K562 (cell line): ENCODE measurements at regions not wholly inside any gene's neighbourhood (a gene's known extent, or its start where the extent isn't known, plus 50 kb on each side); places are given as distances from the start of the nearest gene placed in this dataset.

Source experiments
- ATAC-seq: fragments of 200-7000 bp; cut with Tn5 transposase; 3 replicates; pipeline ENCODE4 v1.9.1; 2020; ENCODE audit warnings: moderate library complexity
- BruUV-seq: library from RNA; stranded (reverse); fragments of 400-500 nt; replicated peaks from 2 replicates; lab custom pipeline; 2021; lab: Mats Ljungman, UMichigan
- CTCF ChIA-PET: fragments of 300-600 bp; formaldehyde crosslinking; extraction: SDS; loops from one replicate; lab custom pipeline; 2021; ENCODE audit warnings: low intra/inter-chr PET ratio; lab: Yijun Ruan, JAX
- POLR2A ChIA-PET: fragments of 300-600, 350-650 bp; sonication (Branson Sonifier 250); formaldehyde crosslinking; extraction: SDS; loops from one replicate; lab custom pipeline; 2021; ENCODE audit warnings: antibody characterized with exemption, inconsistent platforms; lab: Yijun Ruan, JAX
- DNase-seq, 4 experiments: peaks; one replicate each; pipeline versions ENCODE4 v3.0.0 to v3.0.0-alpha.2; 2011 to 2018; ENCODE audit warnings: low spot score in 3 of 4, mixed read lengths in 3 of 4; ENCODE audit errors: extremely low read depth in 1 of 4
- FAIRE-seq: peaks from 2 replicates; lab custom pipeline; 2011; peaks lifted over from hg19 to GRCh38; lab: Jason Lieb, UNC
- H2AFZ ChIP-seq: 2 replicates; pipeline ENCODE4 v1.6.0; 2011; ENCODE audit warnings: low read depth, low read length, control low read depth, inconsistent platforms
- H3K27ac ChIP-seq: fragments of 200-600 bp; 3 replicates; pipeline ENCODE4 v1.8.0; 2011; ENCODE audit warnings: low read depth, mild to moderate bottlenecking, control low read depth, inconsistent platforms, low read length, moderate library complexity, mixed read lengths; ENCODE audit errors: extremely low read depth
- H3K27me3 ChIP-seq, 2 experiments: fragments of 300-600 bp in 1 of 2; 2 replicates in 1 of 2; 3 replicates in 1 of 2; pipeline versions ENCODE4 v1.6.0 to v1.8.0; 2011; ENCODE audit warnings: inconsistent platforms in 2 of 2, low read length in 2 of 2, mild to moderate bottlenecking in 1 of 2, mixed read lengths in 1 of 2, moderate library complexity in 1 of 2; ENCODE audit not compliant: control insufficient read depth in 2 of 2, insufficient read depth in 2 of 2
- H3K36me3 ChIP-seq: fragments of 300-600 bp; 3 replicates; pipeline ENCODE4 v1.8.0; 2011; ENCODE audit warnings: mild to moderate bottlenecking, low read length, inconsistent platforms; ENCODE audit not compliant: control insufficient read depth, insufficient read depth
- H3K4me1 ChIP-seq, 2 experiments: fragments of 200-600 bp in 1 of 2; replicated peaks in 1 of 2; 2 replicates in 1 of 2; 3 replicates in 1 of 2; pipeline versions ENCODE4 v1.5.1 to v1.8.0; 2011; ENCODE audit warnings: inconsistent platforms in 2 of 2, low read length in 2 of 2, mild to moderate bottlenecking in 1 of 2, mixed read lengths in 1 of 2, moderate library complexity in 1 of 2; ENCODE audit not compliant: control insufficient read depth in 2 of 2, insufficient read depth in 2 of 2
- H3K4me2 ChIP-seq: 2 replicates; pipeline ENCODE4 v1.6.1; 2011; ENCODE audit warnings: low read length, control low read depth, inconsistent platforms, mixed read lengths; ENCODE audit not compliant: insufficient read depth
- H3K4me3 ChIP-seq: fragments of 200-600 bp; sonication (generic), shearing (Covaris generic); 2 replicates; pipeline ENCODE4 v1.5.1; 2016; ENCODE audit warnings: control low read depth, inconsistent platforms
- H3K79me2 ChIP-seq: fragments of 200-600 bp; 3 replicates; pipeline ENCODE4 v1.8.0; 2011; ENCODE audit warnings: low read length, inconsistent platforms; ENCODE audit not compliant: control insufficient read depth, insufficient read depth
- H3K9ac ChIP-seq, 2 experiments: 2 replicates each; pipeline versions ENCODE4 v1.6.0 to v1.6.1; 2011; ENCODE audit warnings: low read depth in 2 of 2, low read length in 2 of 2, control low read depth in 1 of 2, inconsistent platforms in 1 of 2, mild to moderate bottlenecking in 1 of 2, mixed read lengths in 1 of 2; ENCODE audit not compliant: insufficient read depth in 1 of 2
- H3K9me1 ChIP-seq: one replicate; pipeline ENCODE4 v1.6.0; 2011; ENCODE audit warnings: inconsistent platforms, mild to moderate bottlenecking, low read length, moderate library complexity; ENCODE audit not compliant: control insufficient read depth, insufficient read depth
- H3K9me3 ChIP-seq: replicated peaks from 2 replicates; pipeline ENCODE4 v1.5.1; 2011; ENCODE audit warnings: low read depth, low read length, inconsistent platforms; ENCODE audit not compliant: control insufficient read depth, insufficient read depth
- H4K20me1 ChIP-seq: replicated peaks from 2 replicates; pipeline ENCODE4 v1.6.1; 2011; ENCODE audit warnings: low read length, inconsistent platforms, mixed read lengths; ENCODE audit not compliant: control insufficient read depth, insufficient read depth
- BCOR ChIP-seq: fragments of 450-650 bp; IDR thresholded peaks from 2 replicates; pipeline ENCODE4 v1.6.1; 2016
- GATAD2B ChIP-seq: fragments of 450-650 bp; IDR thresholded peaks from 2 replicates; pipeline ENCODE4 v1.6.1; 2017; ENCODE audit warnings: mild to moderate bottlenecking, borderline replicate concordance
- HOXB6 ChIP-seq: fragments of 250-450 bp; sonication (Bioruptor Pico); IDR thresholded peaks from 2 replicates; pipeline ENCODE4 v1.5.1; 2022; ENCODE audit warnings: mild to moderate bottlenecking, borderline replicate concordance
- ILF3 ChIP-seq: fragments of 450-650 bp; IDR thresholded peaks from 2 replicates; pipeline ENCODE4 v1.6.1; 2018; ENCODE audit warnings: antibody characterized with exemption, mild to moderate bottlenecking, moderate library complexity, borderline replicate concordance
- JUNB ChIP-seq: fragments of 450-650 bp; formaldehyde crosslinking; conservative IDR thresholded peaks from 2 replicates; pipeline ENCODE4 v1.4.0; 2020; ENCODE audit warnings: mild to moderate bottlenecking
- PML ChIP-seq: IDR thresholded peaks from 2 replicates; pipeline ENCODE4 v1.6.1; 2012; ENCODE audit warnings: low read length, inconsistent platforms
- PPARD ChIP-seq: fragments of 250-450 bp; sonication (Bioruptor Pico); IDR thresholded peaks from 2 replicates; pipeline ENCODE4 v1.8.0; 2022; ENCODE audit warnings: inconsistent platforms, mild to moderate bottlenecking, moderate library complexity
- U2AF1 ChIP-seq: fragments of 200-400 bp; formaldehyde crosslinking; optimal IDR thresholded peaks from 2 replicates; pipeline ENCODE3; 2017; ENCODE audit warnings: mild to moderate bottlenecking, low read depth, low read length, moderate library complexity
- ZFP1 ChIP-seq: fragments of 450-650 bp; formaldehyde crosslinking; IDR thresholded peaks from 2 replicates; pipeline ENCODE4 v1.4.0; 2020; ENCODE audit warnings: mild to moderate bottlenecking, mixed read lengths
- ZNF408 ChIP-seq: fragments of 250-450 bp; sonication (Bioruptor Pico); IDR thresholded peaks from 2 replicates; pipeline ENCODE4 v1.4.0; 2020; ENCODE audit warnings: low read depth, mild to moderate bottlenecking, moderate library complexity
- WGBS: fragments of 100-300 bp; shearing (Covaris generic); methylation state at CpG from one replicate; pipeline ENCODE4 v1.1.6; 2016; ENCODE audit warnings: low coverage, mixed read lengths; ENCODE audit not compliant: insufficient coverage; ENCODE audit errors: missing lambda C conversion rate; 5-methylcytosine and 5-hydroxymethylcytosine counted together
- in situ Hi-C: fragments of 300-500 bp; cut with MboI; formaldehyde crosslinking; loops from 4 replicates; pipeline ENCODE4 v1.15.0; 2018; ENCODE audit warnings: inconsistent platforms, mixed read lengths
- intact Hi-C: fragments of 100-400 bp; cut with micrococcal nuclease; formaldehyde crosslinking; loops from 2 replicates; pipeline ENCODE4 v1.14.2; 2022
- TF ChIP-seq, protein P1 (sequence below): IDR thresholded peaks from 2 replicates; pipeline ENCODE4 v1.6.1; 2012; ENCODE audit warnings: low read depth, low read length, improper control_type of control experiment, borderline replicate concordance
- TF ChIP-seq, protein P2 (sequence below): fragments of 450-650 bp; IDR thresholded peaks from 2 replicates; pipeline ENCODE4 v1.6.1; 2016; ENCODE audit warnings: missing biosample characterization, missing genetic modification characterization
- TF ChIP-seq, protein P3 (sequence below): fragments of 250-450 bp; sonication (Bioruptor Pico); IDR thresholded peaks from 2 replicates; pipeline ENCODE4 v1.5.1; 2021; ENCODE audit warnings: mild to moderate bottlenecking

DNA sequence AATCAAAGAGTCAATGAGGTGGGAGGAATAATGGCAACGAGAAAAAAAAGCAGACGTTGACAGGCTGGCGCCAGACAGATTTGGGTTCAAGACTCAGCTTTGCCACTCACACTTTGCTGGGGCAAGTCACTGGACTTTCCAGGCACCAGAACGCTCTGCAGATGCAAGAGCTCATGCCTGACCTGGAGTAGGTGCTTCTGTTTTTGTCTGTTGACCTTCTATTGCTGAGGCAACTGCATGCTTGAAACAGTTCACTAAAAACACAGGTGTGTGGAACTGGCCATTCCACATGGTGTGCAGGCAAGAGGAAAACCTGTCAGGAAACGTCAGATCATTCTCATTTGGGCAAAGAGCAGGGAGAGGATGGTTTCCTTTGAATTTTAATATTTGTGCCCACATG, 161.2 kb upstream of the SMIM23 start:
- in situ Hi-C loops (no loop called here), intact Hi-C loops (no loop called here)
- ChIA-PET POLR2A (no interaction called here), CTCF (no interaction called here)
- Histone ChIP-seq H2AFZ (no peak overlapping the region), H3K27me3 (peaks cover 11 to 33% of the 10 kb centered on the region in 2 experiments), H3K4me2 (no peak overlapping the region), H3K9ac (no peak overlapping the region), H3K9me3 (no peaks in the 10 kb centered on the region), H3K36me3 (no peaks in the 10 kb centered on the region), H3K4me1 (no peaks in the 10 kb centered on the region), H3K79me2 (no peaks in the 10 kb centered on the region), H3K4me3 (no peak overlapping the region), H3K27ac (no peak overlapping the region), H3K9me1 (no peaks in the 10 kb centered on the region), H4K20me1 (no peaks in the 10 kb centered on the region; the same call in 1 of the 2 replicates)
- BruUV-seq = no TSS peak
- no peak for DNase-seq
- FAIRE-seq = no peak
- ATAC-seq = no peak
- TF ChIP-seq U2AF1 (no peak), GATAD2B (no peak), ZFP1 (no peak)
- TF ChIP-seq, protein P1, sequence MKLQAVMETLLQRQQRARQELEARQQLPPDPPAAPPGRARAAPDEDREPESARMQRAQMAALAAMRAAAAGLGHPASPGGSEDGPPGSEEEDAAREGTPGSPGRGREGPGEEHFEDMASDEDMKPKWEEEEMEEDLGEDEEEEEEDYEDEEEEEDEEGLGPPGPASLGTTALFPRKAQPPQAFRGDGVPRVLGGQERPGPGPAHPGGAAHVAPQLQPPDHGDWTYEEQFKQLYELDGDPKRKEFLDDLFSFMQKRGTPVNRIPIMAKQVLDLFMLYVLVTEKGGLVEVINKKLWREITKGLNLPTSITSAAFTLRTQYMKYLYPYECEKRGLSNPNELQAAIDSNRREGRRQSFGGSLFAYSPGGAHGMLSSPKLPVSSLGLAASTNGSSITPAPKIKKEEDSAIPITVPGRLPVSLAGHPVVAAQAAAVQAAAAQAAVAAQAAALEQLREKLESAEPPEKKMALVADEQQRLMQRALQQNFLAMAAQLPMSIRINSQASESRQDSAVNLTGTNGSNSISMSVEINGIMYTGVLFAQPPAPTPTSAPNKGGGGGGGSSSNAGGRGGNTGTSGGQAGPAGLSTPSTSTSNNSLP = no peak
- 0% methylated on average over 5 of the region's 5 CpGs for WGBS

DNA sequence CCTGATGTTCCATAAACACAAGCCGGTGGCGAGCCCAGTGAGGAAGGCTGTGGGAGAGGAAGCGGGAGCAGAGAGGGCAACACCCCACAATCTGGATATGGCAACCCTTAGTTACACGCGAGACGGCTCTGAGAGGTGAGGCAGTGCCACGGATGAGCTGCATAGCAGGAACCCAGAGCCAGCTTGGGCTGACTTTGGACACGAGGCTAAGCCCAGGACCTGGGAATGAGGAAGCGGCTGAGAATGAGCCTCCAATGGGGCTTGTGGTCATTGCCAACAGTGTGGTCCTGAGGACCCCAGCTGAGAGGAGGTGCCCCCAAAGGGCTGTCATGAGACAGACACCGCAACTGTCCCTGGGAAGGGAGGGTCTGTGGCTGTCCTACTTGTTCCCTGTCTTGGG, 160.0 kb upstream of the SMIM23 start:
- Histone ChIP-seq H2AFZ (no peak overlapping the region), H4K20me1 (no peaks in the 10 kb centered on the region; the same call in 1 of the 2 replicates), H3K9me1 (no peaks in the 10 kb centered on the region), H3K4me1 (peaks cover 0 to 5% of the 10 kb centered on the region in 2 experiments; a peak in 2 of 5 replicates), H3K4me2 (no peak overlapping the region), H3K27ac (no peak overlapping the region), H3K27me3 (peaks cover 11 to 29% of the 10 kb centered on the region in 2 experiments), H3K9ac (no peak overlapping the region), H3K79me2 (no peaks in the 10 kb centered on the region), H3K9me3 (no peaks in the 10 kb centered on the region), H3K36me3 (no peaks in the 10 kb centered on the region), H3K4me3 (no peak overlapping the region)
- DNase-seq (no peak), FAIRE-seq (no peak), ATAC-seq (no peak)
- intact Hi-C loops (no loop called here), in situ Hi-C loops (no loop called here)
- CTCF ChIA-PET = no interaction called here
- POLR2A ChIA-PET = no interaction called here
- under 1% methylated on average over 10 of the region's 10 CpGs for WGBS
- no TSS peak for BruUV-seq
- TF ChIP-seq PML = no peak
- TF ChIP-seq ILF3 = no peak
- TF ChIP-seq BCOR = no peak
- no peak for TF ChIP-seq HOXB6 (CRISPR knock-in tag)
- TF ChIP-seq PPARD (CRISPR knock-in tag) = no peak
- TF ChIP-seq, protein P2, sequence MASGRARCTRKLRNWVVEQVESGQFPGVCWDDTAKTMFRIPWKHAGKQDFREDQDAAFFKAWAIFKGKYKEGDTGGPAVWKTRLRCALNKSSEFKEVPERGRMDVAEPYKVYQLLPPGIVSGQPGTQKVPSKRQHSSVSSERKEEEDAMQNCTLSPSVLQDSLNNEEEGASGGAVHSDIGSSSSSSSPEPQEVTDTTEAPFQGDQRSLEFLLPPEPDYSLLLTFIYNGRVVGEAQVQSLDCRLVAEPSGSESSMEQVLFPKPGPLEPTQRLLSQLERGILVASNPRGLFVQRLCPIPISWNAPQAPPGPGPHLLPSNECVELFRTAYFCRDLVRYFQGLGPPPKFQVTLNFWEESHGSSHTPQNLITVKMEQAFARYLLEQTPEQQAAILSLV (tag) = no peak
- TF ChIP-seq JUNB (CRISPR knock-in tag) = no peak
- TF ChIP-seq, protein P3, sequence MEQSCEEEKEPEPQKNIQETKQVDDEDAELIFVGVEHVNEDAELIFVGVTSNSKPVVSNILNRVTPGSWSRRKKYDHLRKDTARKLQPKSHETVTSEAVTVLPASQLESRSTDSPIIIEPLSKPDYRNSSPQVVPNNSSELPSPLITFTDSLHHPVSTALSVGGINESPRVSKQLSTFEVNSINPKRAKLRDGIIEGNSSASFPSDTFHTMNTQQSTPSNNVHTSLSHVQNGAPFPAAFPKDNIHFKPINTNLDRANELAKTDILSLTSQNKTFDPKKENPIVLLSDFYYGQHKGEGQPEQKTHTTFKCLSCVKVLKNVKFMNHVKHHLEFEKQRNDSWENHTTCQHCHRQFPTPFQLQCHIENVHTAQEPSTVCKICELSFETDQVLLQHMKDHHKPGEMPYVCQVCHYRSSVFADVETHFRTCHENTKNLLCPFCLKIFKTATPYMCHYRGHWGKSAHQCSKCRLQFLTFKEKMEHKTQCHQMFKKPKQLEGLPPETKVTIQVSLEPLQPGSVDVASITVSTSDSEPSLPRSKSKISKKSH = no peak
- no peak for TF ChIP-seq ZNF408 (CRISPR knock-in tag)
